Pons (tissue), 1 donor: ENCODE measurements at regions not wholly inside any gene's neighbourhood (a gene's known extent, or its start where the extent isn't known, plus 50 kb on each side); places are given as distances from the start of the nearest gene placed in this dataset.

Experiments
- DNase-seq: peaks from one replicate; pipeline ENCODE4 v3.0.0-alpha.2; 2016; ENCODE audit warnings: low spot score

DNA sequence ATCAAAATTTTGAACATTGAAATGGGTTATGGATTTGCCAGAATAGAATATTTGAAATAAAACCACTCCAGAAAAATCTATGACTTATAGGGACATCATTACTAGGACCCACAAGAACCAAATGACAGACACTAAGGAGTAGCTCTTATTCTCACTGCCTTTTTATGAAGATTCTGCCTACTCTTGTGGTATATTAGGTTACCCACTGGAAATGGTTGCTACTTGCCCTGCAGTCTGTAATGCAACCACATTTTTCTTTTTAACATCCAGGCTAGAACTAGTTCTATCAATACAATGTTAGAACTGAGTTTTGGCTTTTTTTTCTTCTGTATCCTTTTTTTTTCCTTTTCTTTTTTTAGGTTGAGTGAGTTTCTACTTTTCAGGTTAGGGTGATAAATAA, 158.9 kb downstream of the PPP1R2C start:
- no peak for DNase-seq

- DNase-seq: no peak
Measured at GRCh38 chrX:42616981-42617380, 161.0 kb downstream of the PPP1R2C start.

DNA sequence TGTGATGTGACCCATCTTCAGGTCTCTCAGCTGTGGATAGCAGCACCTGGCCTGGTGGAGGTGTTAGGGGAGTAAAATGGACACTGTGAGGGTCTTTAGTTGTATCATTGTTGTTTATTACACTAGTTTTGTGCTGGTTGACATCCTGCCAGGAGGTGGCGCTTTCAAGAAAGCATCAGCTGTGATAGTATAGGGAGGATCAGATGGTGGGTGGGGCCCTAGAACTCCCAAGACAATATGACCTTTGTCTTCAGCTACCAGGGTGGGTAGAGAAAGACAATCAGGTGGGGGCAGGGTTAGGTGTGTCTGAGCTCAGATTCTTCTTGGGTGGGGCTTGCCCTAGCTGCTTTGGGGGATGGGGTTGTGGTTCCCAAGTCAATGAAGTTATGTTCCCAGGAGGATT, 162.8 kb downstream of the PPP1R2C start:
- no peak for DNase-seq

DNA sequence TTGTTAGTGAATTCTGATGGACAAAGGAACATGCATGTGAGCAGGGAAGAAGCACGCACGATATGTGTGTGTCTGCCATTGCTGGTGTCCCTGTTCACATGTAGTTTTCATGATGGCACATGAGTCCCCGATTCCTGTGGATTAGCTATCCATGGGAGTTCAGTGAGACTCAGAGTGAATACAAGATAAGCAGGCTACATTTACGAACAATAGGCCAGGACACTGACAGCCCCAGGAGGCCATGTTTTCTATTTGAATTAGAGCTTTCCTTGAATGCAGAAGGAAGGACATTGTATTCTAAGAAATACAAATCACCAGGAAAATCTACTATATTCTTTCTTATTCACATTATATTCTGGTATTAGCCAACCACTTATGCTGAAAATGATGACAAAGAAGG, 171.4 kb downstream of the PPP1R2C start:
- no peak for DNase-seq

DNA sequence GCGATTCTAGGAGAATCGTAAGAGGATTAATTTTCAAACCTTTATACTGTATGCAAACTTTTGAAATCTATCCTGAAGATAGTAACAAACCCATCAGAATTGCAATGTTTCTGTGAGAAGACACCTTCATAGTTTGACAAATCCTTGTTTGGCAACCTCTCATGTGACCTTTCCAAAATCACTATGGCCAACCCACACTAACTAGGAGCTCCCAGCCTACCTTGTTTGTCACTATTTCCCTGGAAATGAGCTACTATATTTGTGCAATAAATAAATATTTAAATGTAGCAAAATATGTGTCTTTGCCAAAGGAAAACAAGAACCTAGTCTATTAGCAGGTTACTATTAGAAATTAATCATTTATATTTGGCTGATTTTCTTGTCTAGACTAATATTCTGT, 173.7 kb downstream of the PPP1R2C start:
- no peak for DNase-seq

- no peak for DNase-seq
Measured at GRCh38 chrX:42603016-42603415, 174.9 kb downstream of the PPP1R2C start.

GRCh38 chrX:42602566-42602965, 175.4 kb downstream of the PPP1R2C start:
- DNase-seq: no peak

GRCh38 chrX:42602136-42602535, 175.8 kb downstream of the PPP1R2C start:
- DNase-seq: no peak

- DNase-seq: no peak
Measured at GRCh38 chrX:42597481-42597880, 180.5 kb downstream of the PPP1R2C start.

- no peak for DNase-seq
Measured at GRCh38 chrX:42585842-42586621, 191.9 kb downstream of the PPP1R2C start.

- DNase-seq: no peak
Measured at GRCh38 chrX:42577936-42578470, 200.0 kb downstream of the PPP1R2C start.

- no peak for DNase-seq
Measured at GRCh38 chrX:42567268-42567667, 210.7 kb downstream of the PPP1R2C start.

DNA sequence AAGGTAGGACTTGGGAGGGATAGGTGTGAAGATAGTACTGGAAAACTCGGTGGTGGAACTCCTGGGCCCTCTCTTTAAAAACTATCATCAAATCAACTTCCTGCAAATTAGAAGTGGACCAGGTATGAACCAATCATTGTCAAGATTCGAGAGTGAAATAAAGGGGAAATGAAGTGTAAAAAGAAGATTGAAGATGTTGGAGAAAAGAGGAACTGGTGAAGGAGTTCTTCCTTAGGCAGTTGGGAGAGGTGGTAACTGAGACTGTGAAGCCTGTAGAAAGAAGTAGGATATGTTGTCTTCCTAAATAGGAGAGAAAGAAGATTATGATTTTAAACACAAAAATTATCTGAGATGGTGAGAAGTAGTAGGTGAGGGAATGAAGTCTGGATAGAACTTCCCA, 212.2 kb downstream of the PPP1R2C start:
- DNase-seq: no peak

DNA sequence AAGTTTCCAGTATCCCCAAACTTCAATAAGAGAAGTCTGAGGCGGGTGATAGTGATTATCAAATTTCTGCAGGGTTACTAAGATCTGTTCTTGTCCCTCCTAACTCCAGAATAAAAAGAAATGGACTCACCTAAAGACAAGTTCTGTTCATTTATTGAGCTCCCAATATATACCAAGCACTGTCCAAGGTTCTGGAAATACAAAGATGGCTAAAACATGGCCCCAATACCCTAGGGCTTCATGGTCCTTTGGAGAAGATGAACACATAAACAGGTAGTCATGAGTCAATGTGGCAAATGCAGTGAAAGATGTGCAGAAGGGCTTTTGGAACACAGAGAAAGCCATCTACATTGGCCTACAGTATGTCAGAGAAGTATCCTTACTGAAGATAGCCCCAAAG, 231.2 kb downstream of the PPP1R2C start:
- DNase-seq: no peak

DNA sequence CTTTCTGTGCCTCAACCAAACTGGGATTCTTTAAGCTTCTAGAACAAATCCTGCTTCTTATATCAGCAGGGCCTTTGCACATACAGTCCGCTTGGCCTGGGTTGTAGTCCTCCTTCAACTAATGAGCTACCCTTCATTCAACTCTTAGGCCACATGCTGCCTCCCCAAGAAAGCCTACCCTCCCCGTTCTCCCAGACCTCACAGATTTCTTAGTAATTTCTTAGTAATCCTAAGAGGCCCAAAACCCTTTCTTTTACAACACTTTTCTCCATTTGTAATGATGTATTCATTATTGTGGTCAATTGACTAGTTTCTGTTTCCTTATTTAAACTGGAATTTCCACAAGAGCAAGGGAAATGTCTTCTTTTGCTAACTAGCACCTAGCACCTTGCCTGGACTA, 233.1 kb downstream of the PPP1R2C start:
- DNase-seq: no peak

GRCh38 chrX:42541554-42541953, 236.4 kb downstream of the PPP1R2C start:
- no peak for DNase-seq

DNA sequence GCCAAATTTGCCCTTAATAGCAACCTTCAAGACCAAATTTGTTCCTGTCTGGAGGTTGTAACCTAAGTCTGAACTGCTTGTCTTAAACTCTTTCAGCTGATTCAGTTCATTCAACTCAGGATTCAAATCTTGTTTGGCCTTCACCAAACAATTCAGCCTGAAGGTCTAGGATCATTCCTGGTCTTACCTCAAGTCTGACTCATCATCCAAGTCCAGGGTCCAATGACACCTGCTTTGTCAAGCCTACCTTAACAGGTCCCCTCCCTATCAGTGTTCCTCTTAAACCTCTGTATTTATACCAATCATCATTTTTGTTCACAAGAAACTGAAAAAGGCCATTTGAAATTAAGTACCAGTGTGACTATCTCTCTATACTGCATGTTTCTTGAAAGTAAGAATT, 237.8 kb downstream of the PPP1R2C start:
- DNase-seq: no peak

DNA sequence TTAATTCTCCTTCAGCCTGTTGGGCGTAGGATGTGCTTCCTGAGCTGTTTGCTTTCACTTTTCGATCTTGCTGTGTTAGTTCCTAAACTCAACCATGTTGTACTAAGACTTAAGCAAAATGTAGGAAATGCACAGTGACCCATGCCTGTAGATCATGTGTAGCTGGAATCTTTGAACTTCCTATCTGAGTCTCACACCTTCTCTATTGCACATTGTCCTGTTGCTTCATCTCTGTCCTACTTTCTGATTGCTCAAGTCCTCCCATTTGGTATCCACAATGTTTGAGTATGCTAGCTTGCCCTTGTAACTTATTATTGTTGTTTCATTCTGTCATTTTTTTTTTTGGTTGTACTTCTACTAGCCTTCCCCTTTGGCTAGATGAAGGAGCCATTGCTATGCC, 239.6 kb downstream of the PPP1R2C start:
- DNase-seq: no peak

DNA sequence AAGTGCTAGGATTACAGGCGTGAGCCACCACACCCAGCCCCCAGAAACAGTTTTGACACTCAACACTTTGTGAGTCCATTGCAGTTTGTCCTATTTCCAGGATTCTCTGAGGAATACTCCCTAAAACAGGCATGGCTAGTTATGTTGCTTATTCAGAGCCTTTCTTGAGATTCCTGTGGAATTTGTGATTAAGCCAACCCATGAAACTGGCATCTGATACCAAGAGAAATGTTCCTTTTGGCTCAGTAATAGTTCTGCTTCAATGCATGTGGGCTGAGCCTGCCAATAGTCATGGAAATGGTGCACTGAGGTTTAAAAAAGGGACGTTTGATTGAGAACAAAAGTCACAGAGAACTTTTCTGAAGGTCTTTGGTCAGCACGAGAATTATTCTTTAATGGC, 241.7 kb downstream of the PPP1R2C start:
- DNase-seq: no peak

DNA sequence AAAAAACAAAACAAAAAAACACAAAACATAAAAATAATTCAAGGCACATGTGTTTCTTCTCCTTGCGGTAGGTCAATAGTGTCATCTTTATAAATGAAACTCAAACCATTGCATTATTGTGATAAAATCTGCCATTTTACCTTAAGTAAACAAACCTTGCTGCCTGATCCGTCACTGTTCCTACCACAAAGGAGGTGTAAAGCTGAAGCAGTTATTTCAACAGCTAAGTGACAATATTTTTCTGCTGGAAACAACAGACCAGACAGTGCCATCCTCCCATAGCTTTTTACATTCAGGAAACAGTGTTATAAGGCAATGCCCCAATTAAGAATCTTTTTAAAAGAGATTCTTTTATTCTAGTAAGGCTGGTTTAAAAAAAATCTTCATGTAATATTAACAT, 242.7 kb downstream of the PPP1R2C start:
- DNase-seq: no peak

DNA sequence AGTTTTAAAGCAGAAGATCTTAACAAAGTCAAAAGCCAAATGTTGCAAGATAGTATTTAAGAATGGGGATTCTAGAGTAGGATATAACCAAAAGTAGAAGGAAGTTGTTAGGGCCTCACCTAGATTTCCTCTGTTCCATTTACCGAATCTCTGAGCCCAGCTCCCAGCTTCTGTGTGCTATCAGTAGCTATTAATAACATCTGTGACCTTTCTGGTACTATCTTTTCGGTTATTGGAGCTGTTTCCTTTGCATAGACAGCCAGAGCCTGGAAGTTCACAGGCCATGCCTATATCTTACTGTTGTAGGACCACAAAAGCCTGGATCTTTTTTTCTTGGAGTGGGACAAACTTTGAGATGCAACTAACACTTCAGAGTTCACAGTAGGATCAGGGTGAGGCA, 244.2 kb downstream of the PPP1R2C start:
- no peak for DNase-seq

GRCh38 chrX:42531441-42531840, 246.5 kb downstream of the PPP1R2C start:
- no peak for DNase-seq

- DNase-seq: no peak
Measured at GRCh38 chrX:42530027-42530426, 247.9 kb downstream of the PPP1R2C start.

DNA sequence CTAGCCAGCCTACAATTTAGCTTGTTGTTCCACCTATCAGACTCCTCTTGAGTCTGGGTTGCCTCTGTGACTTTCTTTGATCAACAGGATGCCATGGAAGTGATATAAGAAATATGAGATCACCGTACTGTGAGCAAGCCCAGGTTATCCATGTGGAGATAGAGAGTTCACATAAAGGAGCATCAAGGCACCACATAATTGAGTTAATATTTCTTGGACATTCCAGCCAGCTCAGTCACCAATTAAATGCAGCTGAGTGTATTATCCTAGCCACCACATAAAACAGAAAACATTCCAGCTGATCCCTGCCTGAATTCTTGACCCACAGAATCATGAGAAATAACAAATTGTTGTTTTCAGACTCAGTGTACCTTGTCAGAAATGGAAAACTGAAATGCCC, 253.6 kb downstream of the PPP1R2C start:
- no peak for DNase-seq
